WTC11 (cell line): ENCODE measurements at regions not wholly inside any gene's neighbourhood (a gene's known extent, or its start where the extent isn't known, plus 50 kb on each side); places are given as distances from the start of the nearest gene placed in this dataset.

Experiments
- ATAC-seq: fragments of 200-7000 bp; cut with Tn5 transposase; 2 replicates; pipeline ENCODE4 v1.10.0; 2021; ENCODE audit warnings: mild to moderate bottlenecking, moderate library complexity
- CTCF ChIA-PET: fragments of 300-600 bp; sonication (Branson Sonifier 250); formaldehyde crosslinking; loops from one replicate; lab custom pipeline; 2021; ENCODE audit warnings: antibody characterized with exemption; lab: Charles Lee
- POLR2A ChIA-PET: fragments of 350-600 bp; sonication (Branson Sonifier 250); formaldehyde crosslinking; loops from one replicate; lab custom pipeline; 2021; ENCODE audit warnings: antibody characterized with exemption; lab: Charles Lee
- DNase-seq: peaks from one replicate; pipeline ENCODE4 v3.0.0; 2021; ENCODE audit warnings: low spot score
- H3K27ac Mint-ChIP-seq: 2 replicates; pipeline ENCODE4 v1.8.0; 2021; ENCODE audit warnings: mixed read lengths
- H3K27me3 Mint-ChIP-seq: 2 replicates; pipeline ENCODE4 v1.8.0; 2021; ENCODE audit warnings: low read depth, mild to moderate bottlenecking, moderate library complexity, mixed read lengths
- H3K36me3 Mint-ChIP-seq: 2 replicates; pipeline ENCODE4 v1.8.0; 2021; ENCODE audit warnings: mixed read lengths
- H3K4me1 Mint-ChIP-seq: 2 replicates; pipeline ENCODE4 v1.8.0; 2022; ENCODE audit warnings: mixed read lengths
- H3K4me3 Mint-ChIP-seq: 2 replicates; pipeline ENCODE4 v1.8.0; 2021; ENCODE audit warnings: mild to moderate bottlenecking, moderate library complexity, mixed read lengths
- H3K9me3 Mint-ChIP-seq: 2 replicates; pipeline ENCODE4 v1.8.0; 2021; ENCODE audit warnings: mixed read lengths
- ATF1 ChIP-seq: sonication (generic); formaldehyde crosslinking; IDR thresholded peaks from 2 replicates; pipeline ENCODE4 v1.8.1; 2023; ENCODE audit warnings: mild to moderate bottlenecking, moderate library complexity, missing genetic modification reagents
- EMX1 ChIP-seq: fragments of 250-450 bp; sonication (Bioruptor Pico); IDR thresholded peaks from 2 replicates; pipeline ENCODE4 v1.8.0; 2021; ENCODE audit warnings: mild to moderate bottlenecking
- HMGA2 ChIP-seq: fragments of 250-450 bp; sonication (Bioruptor Pico); IDR thresholded peaks from 2 replicates; pipeline ENCODE4 v1.4.0; 2021; ENCODE audit warnings: mild to moderate bottlenecking, moderate library complexity
- KAT7 ChIP-seq: sonication (generic); formaldehyde crosslinking; IDR thresholded peaks from 2 replicates; pipeline ENCODE4 v1.8.1; 2023; ENCODE audit warnings: missing genetic modification reagents, mild to moderate bottlenecking, borderline replicate concordance
- PRRX2 ChIP-seq: fragments of 250-450 bp; sonication (Bioruptor Pico); IDR thresholded peaks from 2 replicates; pipeline ENCODE4 v1.8.0; 2021; ENCODE audit warnings: mild to moderate bottlenecking
- RELA ChIP-seq: sonication (generic); formaldehyde crosslinking; IDR thresholded peaks from 2 replicates; pipeline ENCODE4 v1.8.1; 2022; ENCODE audit warnings: missing genetic modification reagents, mild to moderate bottlenecking, borderline replicate concordance
- SMAD3 ChIP-seq: sonication (generic); formaldehyde crosslinking; IDR thresholded peaks from 2 replicates; pipeline ENCODE4 v1.8.0; 2022; ENCODE audit warnings: missing genetic modification reagents, mild to moderate bottlenecking, borderline replicate concordance
- ZNF416 ChIP-seq: fragments of 250-450 bp; sonication (Bioruptor Pico); IDR thresholded peaks from 2 replicates; pipeline ENCODE4 v1.9.0; 2021; ENCODE audit warnings: mild to moderate bottlenecking, inconsistent platforms
- TF ChIP-seq, protein P1 (sequence below): sonication (generic); formaldehyde crosslinking; IDR thresholded peaks from 2 replicates; pipeline ENCODE4 v1.8.1; 2022; ENCODE audit warnings: mild to moderate bottlenecking, moderate library complexity, missing genetic modification reagents
- TF ChIP-seq, protein P2 (sequence below): fragments of 250-450 bp; sonication (Bioruptor Pico); IDR thresholded peaks from 2 replicates; pipeline ENCODE4 v1.9.0; 2021; ENCODE audit warnings: mild to moderate bottlenecking
- TF ChIP-seq, protein P3 (sequence below): fragments of 250-450 bp; sonication (Bioruptor Pico); IDR thresholded peaks from 2 replicates; pipeline ENCODE4 v1.9.0; 2021; ENCODE audit warnings: mild to moderate bottlenecking, borderline replicate concordance
- TF ChIP-seq, protein P4 (sequence below): fragments of 250-450 bp; sonication (Bioruptor Pico); IDR thresholded peaks from 2 replicates; pipeline ENCODE4 v2.1.2; 2022; ENCODE audit warnings: mild to moderate bottlenecking, moderate library complexity
- TF ChIP-seq, protein P5 (sequence below): sonication (generic); formaldehyde crosslinking; IDR thresholded peaks from 2 replicates; pipeline ENCODE4 v1.8.1; 2023; ENCODE audit warnings: mild to moderate bottlenecking, missing genetic modification reagents, moderate library complexity
- TF ChIP-seq, protein P6 (sequence below): fragments of 200-600 bp; IDR thresholded peaks from 2 replicates; pipeline ENCODE4 v1.8.0; 2022; ENCODE audit warnings: antibody characterized with exemption

DNA sequence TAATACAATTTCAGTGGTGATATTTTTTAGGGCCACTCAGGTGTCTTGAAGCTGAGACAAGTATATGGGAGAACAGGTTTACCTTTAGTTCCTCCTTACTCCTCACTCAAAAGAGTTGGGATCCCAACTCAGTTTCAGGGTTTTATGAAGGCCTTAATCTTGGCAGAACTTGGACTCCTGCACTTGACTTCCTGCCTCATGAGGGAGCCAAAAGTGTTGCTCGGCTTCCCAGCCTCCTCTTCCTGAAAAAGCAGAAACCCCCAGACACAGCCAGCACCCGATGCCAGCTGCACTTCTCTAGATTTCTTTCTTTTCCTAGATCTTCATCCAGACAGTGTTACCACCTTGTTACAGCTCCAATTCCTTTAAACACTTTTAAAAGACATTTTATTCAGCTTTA is 70.8 kb upstream of the TMPRSS2 start:
- Mint-ChIP-seq H3K36me3 (peaks cover 28% of the 10 kb centered on the region), H3K27ac (no peak overlapping the region), H3K9me3 (peaks cover 58% of the 10 kb centered on the region), H3K4me1 (no peaks in the 10 kb centered on the region; the same call in none of the 2 replicates), H3K4me3 (no peak overlapping the region), H3K27me3 (peaks cover 12% of the 10 kb centered on the region)
- ATAC-seq (no peak), DNase-seq (no peak)
- ChIA-PET POLR2A (no interaction called here), CTCF (interaction anchor here (1.2 kb wide), 1 partner anchor 295 kb away, joined by 3 read pairs; no protein-coding TSS in a partner anchor)
- TF ChIP-seq ZNF416 (CRISPR knock-in tag) (no peak), HMGA2 (CRISPR knock-in tag) (no peak), EMX1 (CRISPR knock-in tag) (no peak), KAT7 (no peak), PRRX2 (CRISPR knock-in tag) (no peak), SMAD3 (CRISPR knock-in tag) (no peak), RELA (CRISPR knock-in tag) (no peak), ATF1 (CRISPR knock-in tag) (no peak)
- TF ChIP-seq, protein P1, sequence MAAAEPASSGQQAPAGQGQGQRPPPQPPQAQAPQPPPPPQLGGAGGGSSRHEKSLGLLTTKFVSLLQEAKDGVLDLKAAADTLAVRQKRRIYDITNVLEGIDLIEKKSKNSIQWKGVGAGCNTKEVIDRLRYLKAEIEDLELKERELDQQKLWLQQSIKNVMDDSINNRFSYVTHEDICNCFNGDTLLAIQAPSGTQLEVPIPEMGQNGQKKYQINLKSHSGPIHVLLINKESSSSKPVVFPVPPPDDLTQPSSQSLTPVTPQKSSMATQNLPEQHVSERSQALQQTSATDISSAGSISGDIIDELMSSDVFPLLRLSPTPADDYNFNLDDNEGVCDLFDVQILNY (CRISPR knock-in tag): no peak
- TF ChIP-seq, protein P2, sequence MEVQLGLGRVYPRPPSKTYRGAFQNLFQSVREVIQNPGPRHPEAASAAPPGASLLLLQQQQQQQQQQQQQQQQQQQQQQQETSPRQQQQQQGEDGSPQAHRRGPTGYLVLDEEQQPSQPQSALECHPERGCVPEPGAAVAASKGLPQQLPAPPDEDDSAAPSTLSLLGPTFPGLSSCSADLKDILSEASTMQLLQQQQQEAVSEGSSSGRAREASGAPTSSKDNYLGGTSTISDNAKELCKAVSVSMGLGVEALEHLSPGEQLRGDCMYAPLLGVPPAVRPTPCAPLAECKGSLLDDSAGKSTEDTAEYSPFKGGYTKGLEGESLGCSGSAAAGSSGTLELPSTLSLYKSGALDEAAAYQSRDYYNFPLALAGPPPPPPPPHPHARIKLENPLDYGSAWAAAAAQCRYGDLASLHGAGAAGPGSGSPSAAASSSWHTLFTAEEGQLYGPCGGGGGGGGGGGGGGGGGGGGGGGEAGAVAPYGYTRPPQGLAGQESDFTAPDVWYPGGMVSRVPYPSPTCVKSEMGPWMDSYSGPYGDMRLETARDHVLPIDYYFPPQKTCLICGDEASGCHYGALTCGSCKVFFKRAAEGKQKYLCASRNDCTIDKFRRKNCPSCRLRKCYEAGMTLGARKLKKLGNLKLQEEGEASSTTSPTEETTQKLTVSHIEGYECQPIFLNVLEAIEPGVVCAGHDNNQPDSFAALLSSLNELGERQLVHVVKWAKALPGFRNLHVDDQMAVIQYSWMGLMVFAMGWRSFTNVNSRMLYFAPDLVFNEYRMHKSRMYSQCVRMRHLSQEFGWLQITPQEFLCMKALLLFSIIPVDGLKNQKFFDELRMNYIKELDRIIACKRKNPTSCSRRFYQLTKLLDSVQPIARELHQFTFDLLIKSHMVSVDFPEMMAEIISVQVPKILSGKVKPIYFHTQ (CRISPR knock-in tag): no peak
- TF ChIP-seq, protein P3, sequence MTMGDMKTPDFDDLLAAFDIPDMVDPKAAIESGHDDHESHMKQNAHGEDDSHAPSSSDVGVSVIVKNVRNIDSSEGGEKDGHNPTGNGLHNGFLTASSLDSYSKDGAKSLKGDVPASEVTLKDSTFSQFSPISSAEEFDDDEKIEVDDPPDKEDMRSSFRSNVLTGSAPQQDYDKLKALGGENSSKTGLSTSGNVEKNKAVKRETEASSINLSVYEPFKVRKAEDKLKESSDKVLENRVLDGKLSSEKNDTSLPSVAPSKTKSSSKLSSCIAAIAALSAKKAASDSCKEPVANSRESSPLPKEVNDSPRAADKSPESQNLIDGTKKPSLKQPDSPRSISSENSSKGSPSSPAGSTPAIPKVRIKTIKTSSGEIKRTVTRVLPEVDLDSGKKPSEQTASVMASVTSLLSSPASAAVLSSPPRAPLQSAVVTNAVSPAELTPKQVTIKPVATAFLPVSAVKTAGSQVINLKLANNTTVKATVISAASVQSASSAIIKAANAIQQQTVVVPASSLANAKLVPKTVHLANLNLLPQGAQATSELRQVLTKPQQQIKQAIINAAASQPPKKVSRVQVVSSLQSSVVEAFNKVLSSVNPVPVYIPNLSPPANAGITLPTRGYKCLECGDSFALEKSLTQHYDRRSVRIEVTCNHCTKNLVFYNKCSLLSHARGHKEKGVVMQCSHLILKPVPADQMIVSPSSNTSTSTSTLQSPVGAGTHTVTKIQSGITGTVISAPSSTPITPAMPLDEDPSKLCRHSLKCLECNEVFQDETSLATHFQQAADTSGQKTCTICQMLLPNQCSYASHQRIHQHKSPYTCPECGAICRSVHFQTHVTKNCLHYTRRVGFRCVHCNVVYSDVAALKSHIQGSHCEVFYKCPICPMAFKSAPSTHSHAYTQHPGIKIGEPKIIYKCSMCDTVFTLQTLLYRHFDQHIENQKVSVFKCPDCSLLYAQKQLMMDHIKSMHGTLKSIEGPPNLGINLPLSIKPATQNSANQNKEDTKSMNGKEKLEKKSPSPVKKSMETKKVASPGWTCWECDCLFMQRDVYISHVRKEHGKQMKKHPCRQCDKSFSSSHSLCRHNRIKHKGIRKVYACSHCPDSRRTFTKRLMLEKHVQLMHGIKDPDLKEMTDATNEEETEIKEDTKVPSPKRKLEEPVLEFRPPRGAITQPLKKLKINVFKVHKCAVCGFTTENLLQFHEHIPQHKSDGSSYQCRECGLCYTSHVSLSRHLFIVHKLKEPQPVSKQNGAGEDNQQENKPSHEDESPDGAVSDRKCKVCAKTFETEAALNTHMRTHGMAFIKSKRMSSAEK (CRISPR knock-in tag): no peak
- TF ChIP-seq, protein P4, sequence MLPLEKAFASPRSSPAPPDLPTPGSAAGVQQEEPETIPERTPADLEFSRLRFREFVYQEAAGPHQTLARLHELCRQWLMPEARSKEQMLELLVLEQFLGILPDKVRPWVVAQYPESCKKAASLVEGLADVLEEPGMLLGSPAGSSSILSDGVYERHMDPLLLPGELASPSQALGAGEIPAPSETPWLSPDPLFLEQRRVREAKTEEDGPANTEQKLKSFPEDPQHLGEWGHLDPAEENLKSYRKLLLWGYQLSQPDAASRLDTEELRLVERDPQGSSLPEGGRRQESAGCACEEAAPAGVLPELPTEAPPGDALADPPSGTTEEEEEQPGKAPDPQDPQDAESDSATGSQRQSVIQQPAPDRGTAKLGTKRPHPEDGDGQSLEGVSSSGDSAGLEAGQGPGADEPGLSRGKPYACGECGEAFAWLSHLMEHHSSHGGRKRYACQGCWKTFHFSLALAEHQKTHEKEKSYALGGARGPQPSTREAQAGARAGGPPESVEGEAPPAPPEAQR: no peak
- TF ChIP-seq, protein P5, sequence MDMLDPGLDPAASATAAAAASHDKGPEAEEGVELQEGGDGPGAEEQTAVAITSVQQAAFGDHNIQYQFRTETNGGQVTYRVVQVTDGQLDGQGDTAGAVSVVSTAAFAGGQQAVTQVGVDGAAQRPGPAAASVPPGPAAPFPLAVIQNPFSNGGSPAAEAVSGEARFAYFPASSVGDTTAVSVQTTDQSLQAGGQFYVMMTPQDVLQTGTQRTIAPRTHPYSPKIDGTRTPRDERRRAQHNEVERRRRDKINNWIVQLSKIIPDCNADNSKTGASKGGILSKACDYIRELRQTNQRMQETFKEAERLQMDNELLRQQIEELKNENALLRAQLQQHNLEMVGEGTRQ (CRISPR knock-in tag): no peak
- TF ChIP-seq, protein P6, sequence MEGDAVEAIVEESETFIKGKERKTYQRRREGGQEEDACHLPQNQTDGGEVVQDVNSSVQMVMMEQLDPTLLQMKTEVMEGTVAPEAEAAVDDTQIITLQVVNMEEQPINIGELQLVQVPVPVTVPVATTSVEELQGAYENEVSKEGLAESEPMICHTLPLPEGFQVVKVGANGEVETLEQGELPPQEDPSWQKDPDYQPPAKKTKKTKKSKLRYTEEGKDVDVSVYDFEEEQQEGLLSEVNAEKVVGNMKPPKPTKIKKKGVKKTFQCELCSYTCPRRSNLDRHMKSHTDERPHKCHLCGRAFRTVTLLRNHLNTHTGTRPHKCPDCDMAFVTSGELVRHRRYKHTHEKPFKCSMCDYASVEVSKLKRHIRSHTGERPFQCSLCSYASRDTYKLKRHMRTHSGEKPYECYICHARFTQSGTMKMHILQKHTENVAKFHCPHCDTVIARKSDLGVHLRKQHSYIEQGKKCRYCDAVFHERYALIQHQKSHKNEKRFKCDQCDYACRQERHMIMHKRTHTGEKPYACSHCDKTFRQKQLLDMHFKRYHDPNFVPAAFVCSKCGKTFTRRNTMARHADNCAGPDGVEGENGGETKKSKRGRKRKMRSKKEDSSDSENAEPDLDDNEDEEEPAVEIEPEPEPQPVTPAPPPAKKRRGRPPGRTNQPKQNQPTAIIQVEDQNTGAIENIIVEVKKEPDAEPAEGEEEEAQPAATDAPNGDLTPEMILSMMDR: no peak
